Ammon's horn (tissue), 1 donor: ENCODE measurements at regions not wholly inside any gene's neighbourhood (a gene's known extent, or its start where the extent isn't known, plus 50 kb on each side); places are given as distances from the start of the nearest gene placed in this dataset.

Experiments used
- DNase-seq: peaks from one replicate; pipeline ENCODE4 v3.0.0-alpha.2; 2016; ENCODE audit warnings: low spot score

- DNase-seq = no peak
Measured at GRCh38 chr3:72299823-72300222, 514.9 kb upstream of the PROK2 start.

- DNase-seq = no peak
Measured at GRCh38 chr3:72299321-72299802, 514.4 kb upstream of the PROK2 start.

- no peak for DNase-seq
Measured at GRCh38 chr3:72298201-72299152, 513.5 kb upstream of the PROK2 start.

GRCh38 chr3:72297481-72297880, 512.5 kb upstream of the PROK2 start:
- no peak for DNase-seq

- DNase-seq = no peak
Measured at GRCh38 chr3:72296477-72297111, 511.6 kb upstream of the PROK2 start.

GRCh38 chr3:72295962-72296450, 511.1 kb upstream of the PROK2 start:
- DNase-seq = no peak

- DNase-seq = no peak
Measured at GRCh38 chr3:72295276-72295961, 510.5 kb upstream of the PROK2 start.

GRCh38 chr3:72290859-72291638, 506.1 kb upstream of the PROK2 start:
- DNase-seq = no peak

- no peak for DNase-seq
Measured at GRCh38 chr3:72289692-72290071, 504.7 kb upstream of the PROK2 start.

GRCh38 chr3:72288955-72289691, 504.2 kb upstream of the PROK2 start:
- DNase-seq = peak; percentile 86

- no peak for DNase-seq
Measured at GRCh38 chr3:72287956-72288355, 503.0 kb upstream of the PROK2 start.

- DNase-seq = no peak
Measured at GRCh38 chr3:72285502-72285901, 500.6 kb upstream of the PROK2 start.

GRCh38 chr3:72284471-72284870, 499.5 kb upstream of the PROK2 start:
- DNase-seq = no peak

GRCh38 chr3:72282918-72283317, 498.0 kb upstream of the PROK2 start:
- DNase-seq = no peak

GRCh38 chr3:72281551-72281950, 496.6 kb upstream of the PROK2 start:
- DNase-seq = no peak

GRCh38 chr3:72280876-72281275, 495.9 kb upstream of the PROK2 start:
- DNase-seq = no peak

- DNase-seq = no peak
Measured at GRCh38 chr3:72279631-72280041, 494.7 kb upstream of the PROK2 start.

GRCh38 chr3:72279068-72279604, 494.2 kb upstream of the PROK2 start:
- no peak for DNase-seq

GRCh38 chr3:72278349-72279067, 493.6 kb upstream of the PROK2 start:
- no peak for DNase-seq

GRCh38 chr3:72277710-72278109, 492.8 kb upstream of the PROK2 start:
- no peak for DNase-seq
